Keratinocyte (primary cell): ENCODE measurements at regions not wholly inside any gene's neighbourhood (a gene's known extent, or its start where the extent isn't known, plus 50 kb on each side); places are given as distances from the start of the nearest gene placed in this dataset.

Experiments
- DNase-seq: peaks from one replicate; pipeline ENCODE4 v3.0.0-alpha.2; 2011; ENCODE audit warnings: low read depth, missing footprints, low spot score
- FAIRE-seq: peaks from 2 replicates; lab custom pipeline; 2011; peaks lifted over from hg19 to GRCh38; lab: Jason Lieb, UNC
- H2AFZ ChIP-seq: 2 replicates; pipeline ENCODE4 v1.6.0; 2012; ENCODE audit warnings: low read length, control low read depth, inconsistent platforms; ENCODE audit not compliant: control insufficient read depth
- H3K27ac ChIP-seq: 2 replicates; pipeline ENCODE4 v1.5.1; 2011; ENCODE audit warnings: low read length; ENCODE audit not compliant: control insufficient read depth, insufficient read depth
- H3K27me3 ChIP-seq: 3 replicates; pipeline ENCODE4 v1.6.0; 2011; ENCODE audit warnings: low read length; ENCODE audit not compliant: control insufficient read depth, insufficient read depth; ENCODE audit errors: extremely low read depth
- H3K36me3 ChIP-seq, 2 experiments: 2 replicates in 1 of 2; 3 replicates in 1 of 2; pipeline ENCODE4 v1.5.1; 2011; ENCODE audit warnings: low read length in 2 of 2, mild to moderate bottlenecking in 1 of 2; ENCODE audit not compliant: control insufficient read depth in 2 of 2, insufficient read depth in 2 of 2; ENCODE audit errors: extremely low read depth in 1 of 2
- H3K4me1 ChIP-seq: 3 replicates; pipeline ENCODE4 v1.5.1; 2011; ENCODE audit warnings: low read length; ENCODE audit not compliant: control insufficient read depth, insufficient read depth; ENCODE audit errors: extremely low read depth
- H3K4me2 ChIP-seq: 3 replicates; pipeline ENCODE4 v1.6.0; 2011; ENCODE audit warnings: low read depth, low read length; ENCODE audit not compliant: control insufficient read depth, insufficient read depth; ENCODE audit errors: extremely low read depth
- H3K4me3 ChIP-seq, 3 experiments: fragments of 200-600 bp in 1 of 3; sonication (generic) in 1 of 3; 2 replicates in 2 of 3; 3 replicates in 1 of 3; pipeline ENCODE4 v1.5.1; 2011 to 2016; ENCODE audit warnings: low read length in 3 of 3, mild to moderate bottlenecking in 3 of 3, control low read depth in 2 of 3, inconsistent platforms in 1 of 3, low read depth in 1 of 3, mixed read lengths in 1 of 3, mixed run types in 1 of 3, moderate library complexity in 1 of 3; ENCODE audit not compliant: control insufficient read depth in 2 of 3, insufficient read depth in 2 of 3; ENCODE audit errors: extremely low read depth in 1 of 3
- H3K79me2 ChIP-seq: 2 replicates; pipeline ENCODE4 v1.6.0; 2012; ENCODE audit warnings: low read length; ENCODE audit not compliant: control insufficient read depth, insufficient read depth
- H3K9ac ChIP-seq: 3 replicates; pipeline ENCODE4 v1.6.0; 2011; ENCODE audit warnings: low read length; ENCODE audit not compliant: control insufficient read depth, insufficient read depth; ENCODE audit errors: extremely low read depth
- H3K9me1 ChIP-seq: 3 replicates; pipeline ENCODE4 v1.6.0; 2011; ENCODE audit warnings: low read length; ENCODE audit not compliant: control insufficient read depth, insufficient read depth; ENCODE audit errors: extremely low read depth
- H3K9me3 ChIP-seq: 2 replicates; pipeline ENCODE4 v1.5.1; 2012; ENCODE audit warnings: low read depth, low read length; ENCODE audit not compliant: control insufficient read depth
- H4K20me1 ChIP-seq: 3 replicates; pipeline ENCODE4 v1.6.0; 2011; ENCODE audit warnings: low read length; ENCODE audit not compliant: control insufficient read depth, insufficient read depth; ENCODE audit errors: extremely low read depth
- EZH2 ChIP-seq: IDR thresholded peaks from one replicate; pipeline ENCODE4 v1.6.1; 2012; ENCODE audit warnings: inconsistent platforms, mild to moderate bottlenecking, low read length, moderate library complexity
- dilution Hi-C: fragments of 300-500 bp; cut with MboI; formaldehyde crosslinking; loops from one replicate; pipeline ENCODE4 v1.7.0; 2020; ENCODE audit warnings: low sequenced_read_pairs; ENCODE audit not compliant: extremely low pct_ligation_motif_present
- TF ChIP-seq, protein P1 (sequence below), 3 experiments: IDR thresholded peaks in 1 of 3; conservative IDR thresholded peaks in 1 of 3; optimal IDR thresholded peaks in 1 of 3; 2 replicates in 2 of 3; 3 replicates in 1 of 3; pipeline versions ENCODE3 to v1.5.1; 2011; ENCODE audit warnings: low read length in 3 of 3, mild to moderate bottlenecking in 3 of 3, moderate library complexity in 2 of 3, control low read depth in 1 of 3, inconsistent platforms in 1 of 3; ENCODE audit not compliant: insufficient read depth in 2 of 3; ENCODE audit errors: extremely low read depth in 1 of 3

DNA sequence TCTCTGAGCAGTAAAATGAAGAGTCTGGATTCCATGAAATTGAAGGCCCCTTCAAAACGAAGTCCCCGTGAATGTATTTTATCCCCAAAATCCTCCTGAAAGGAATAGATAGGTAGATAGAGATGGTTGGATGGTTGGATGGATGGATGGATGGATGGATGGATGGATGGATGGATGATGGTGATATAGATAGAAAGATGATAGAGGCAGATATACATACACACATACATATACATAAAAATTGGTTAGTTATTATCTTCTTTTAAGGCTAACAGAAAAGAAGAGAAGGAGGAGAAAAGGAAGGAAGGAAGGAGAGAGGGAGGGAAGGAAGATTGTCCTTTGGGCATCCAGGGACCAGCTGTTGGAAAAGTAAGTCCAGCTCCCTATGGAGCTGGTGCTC is 63.1 kb downstream of the SYF2 start:
- no peak overlapping the region for H2AFZ ChIP-seq
- TF ChIP-seq EZH2, result no peak
- TF ChIP-seq, protein P1, sequence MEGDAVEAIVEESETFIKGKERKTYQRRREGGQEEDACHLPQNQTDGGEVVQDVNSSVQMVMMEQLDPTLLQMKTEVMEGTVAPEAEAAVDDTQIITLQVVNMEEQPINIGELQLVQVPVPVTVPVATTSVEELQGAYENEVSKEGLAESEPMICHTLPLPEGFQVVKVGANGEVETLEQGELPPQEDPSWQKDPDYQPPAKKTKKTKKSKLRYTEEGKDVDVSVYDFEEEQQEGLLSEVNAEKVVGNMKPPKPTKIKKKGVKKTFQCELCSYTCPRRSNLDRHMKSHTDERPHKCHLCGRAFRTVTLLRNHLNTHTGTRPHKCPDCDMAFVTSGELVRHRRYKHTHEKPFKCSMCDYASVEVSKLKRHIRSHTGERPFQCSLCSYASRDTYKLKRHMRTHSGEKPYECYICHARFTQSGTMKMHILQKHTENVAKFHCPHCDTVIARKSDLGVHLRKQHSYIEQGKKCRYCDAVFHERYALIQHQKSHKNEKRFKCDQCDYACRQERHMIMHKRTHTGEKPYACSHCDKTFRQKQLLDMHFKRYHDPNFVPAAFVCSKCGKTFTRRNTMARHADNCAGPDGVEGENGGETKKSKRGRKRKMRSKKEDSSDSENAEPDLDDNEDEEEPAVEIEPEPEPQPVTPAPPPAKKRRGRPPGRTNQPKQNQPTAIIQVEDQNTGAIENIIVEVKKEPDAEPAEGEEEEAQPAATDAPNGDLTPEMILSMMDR (optimal IDR thresholded peaks at IDR 0.05 in 1 of 3, IDR thresholded peaks at IDR 0.05 in 1 of 3, conservative IDR thresholded peaks at IDR 0.05 in 1 of 3; ENCODE audit: extremely low read depth in 1 of 3, insufficient read depth in 2 of 3, low read length in 3 of 3), result no peak
- dilution Hi-C loops, result no loop called here
- FAIRE-seq (no peak), DNase-seq (no peak)
- H3K9me1 ChIP-seq, result no peaks in the 10 kb centered on the region
- no peak overlapping the region for H3K4me2 ChIP-seq
- no peak overlapping the region for H3K4me3 ChIP-seq
- peaks cover 5% of the 10 kb centered on the region for H3K4me1 ChIP-seq
- no peak overlapping the region for H3K9ac ChIP-seq
- no peaks in the 10 kb centered on the region for H3K79me2 ChIP-seq
- no peaks in the 10 kb centered on the region for H3K9me3 ChIP-seq
- H3K36me3 ChIP-seq, result no peaks in the 10 kb centered on the region
- no peak overlapping the region for H3K27ac ChIP-seq
- no peaks in the 10 kb centered on the region for H4K20me1 ChIP-seq
- H3K27me3 ChIP-seq, result no peaks in the 10 kb centered on the region

DNA sequence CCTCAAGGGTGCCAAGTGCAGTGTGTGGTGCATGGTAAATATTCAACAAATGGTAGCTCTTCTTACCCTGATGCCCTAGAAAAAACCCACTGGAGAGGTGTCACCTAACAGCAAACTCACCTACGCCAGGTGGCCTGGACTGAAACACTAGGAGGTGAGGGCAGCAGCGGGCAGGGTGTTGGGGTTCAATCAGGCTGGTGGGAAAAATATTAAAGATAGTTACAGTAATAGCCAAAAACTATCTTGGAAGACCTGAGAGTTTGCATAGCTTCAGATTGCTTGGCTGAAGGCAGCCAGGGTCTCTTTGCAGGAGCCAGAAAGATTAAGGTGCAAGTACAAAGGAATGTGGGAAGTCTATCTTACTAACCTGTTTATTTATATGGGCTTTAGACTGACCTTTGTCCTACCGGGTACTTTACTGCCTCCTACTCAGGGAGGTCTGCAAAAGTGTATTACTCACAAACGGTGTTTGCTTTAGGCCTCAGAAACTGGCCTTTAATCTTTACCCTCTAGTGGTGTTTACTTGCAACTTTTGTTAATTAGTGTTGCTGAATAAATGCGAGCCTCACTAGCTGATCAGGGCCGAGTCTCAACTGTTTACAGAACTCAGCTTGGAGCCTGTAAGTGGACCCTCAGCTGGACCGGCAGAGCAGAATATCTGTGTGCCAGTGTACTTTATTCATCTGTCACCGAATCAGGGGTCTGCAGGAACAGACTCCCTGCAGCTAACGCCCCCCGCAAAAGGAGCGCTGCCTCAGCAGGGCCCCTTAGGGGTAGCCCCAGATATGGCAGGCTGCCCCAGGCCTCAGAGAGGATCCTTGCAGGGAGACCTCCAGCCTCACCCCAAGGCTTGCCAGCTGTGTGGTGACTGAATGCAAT is 63.9 kb downstream of the SYF2 start:
- dilution Hi-C loops, result no loop called here
- no peak for DNase-seq
- Histone ChIP-seq H3K9me3 (no peaks in the 10 kb centered on the region), H4K20me1 (no peaks in the 10 kb centered on the region), H3K79me2 (no peaks in the 10 kb centered on the region), H3K4me3 (no peak overlapping the region), H3K4me2 (no peak overlapping the region), H3K9me1 (no peaks in the 10 kb centered on the region), H3K27me3 (no peaks in the 10 kb centered on the region), H3K9ac (no peak overlapping the region), H2AFZ (no peak overlapping the region), H3K36me3 (no peaks in the 10 kb centered on the region), H3K27ac (no peak overlapping the region), H3K4me1 (peaks cover 5% of the 10 kb centered on the region)
- no peak for FAIRE-seq
- TF ChIP-seq, protein P1 (optimal IDR thresholded peaks at IDR 0.05 in 1 of 3, IDR thresholded peaks at IDR 0.05 in 1 of 3, conservative IDR thresholded peaks at IDR 0.05 in 1 of 3; ENCODE audit: extremely low read depth in 1 of 3, insufficient read depth in 2 of 3, low read length in 3 of 3), result no peak
- no peak for TF ChIP-seq EZH2
